ENCODE measurements at regions not wholly inside any gene's neighbourhood (a gene's known extent, or its start where the extent isn't known, plus 50 kb on each side); places are given as distances from the start of the nearest gene placed in this dataset.

- TF ChIP-seq CTCF (IDR thresholded peaks at IDR 0.05; ENCODE audit: borderline replicate concordance, extremely low read depth, low read length, poor library complexity, severe bottlenecking) (no peak), EZH2 (IDR thresholded peaks at IDR 0.05; ENCODE audit: borderline replicate concordance, low read depth, low read length, severe bottlenecking) (no peak)
Measured at GRCh38 chr9:73090214-73090613, 61.5 kb upstream of the ANXA1 start.

All from DND-41 (cell line).